ENCODE measurements at regions not wholly inside any gene's neighbourhood (a gene's known extent, or its start where the extent isn't known, plus 50 kb on each side); places are given as distances from the start of the nearest gene placed in this dataset.

- TF ChIP-seq CTCF (IDR thresholded peaks at IDR 0.05 in 8 of 11, conservative IDR thresholded peaks at IDR 0.05 in 3 of 11) (no peak), POLR2A (IDR thresholded peaks at IDR 0.05) (no peak)
Measured at GRCh38 chr5:160904591-160904990, 52.6 kb upstream of the ATP10B start.

Measured in spleen (tissue), 7 donors.